Central memory CD8-positive, alpha-beta T cell (primary cell): ENCODE measurements at regions not wholly inside any gene's neighbourhood (a gene's known extent, or its start where the extent isn't known, plus 50 kb on each side); places are given as distances from the start of the nearest gene placed in this dataset.
A peak's percentile ranks its signal among the peaks of the same experiment; 100 is the strongest.

Experiments used
- ATAC-seq: fragments of 150-1000 bp; cut with Tn5 transposase; replicated peaks from 2 replicates; pipeline ENCODE4 v1.10.0; 2022; ENCODE audit warnings: mild to moderate bottlenecking, moderate FRiP score, moderate number of reproducible peaks; ENCODE audit not compliant: poor library complexity, severe bottlenecking; ENCODE audit errors: extremely low read depth
- DNase-seq, 2 donors: peaks; one replicate each; pipeline ENCODE4 v3.0.0; 2021; ENCODE audit warnings: low spot score in 2 of 2
- H3K27ac Mint-ChIP-seq: one replicate; pipeline ENCODE4 v1.8.0; 2022; ENCODE audit warnings: low read depth, mild to moderate bottlenecking, moderate library complexity, mixed read lengths
- H3K27me3 Mint-ChIP-seq: one replicate; pipeline ENCODE4 v1.8.0; 2022; ENCODE audit warnings: mixed read lengths
- H3K36me3 Mint-ChIP-seq: one replicate; pipeline ENCODE4 v1.8.0; 2022; ENCODE audit warnings: mild to moderate bottlenecking, moderate library complexity, mixed read lengths; ENCODE audit not compliant: insufficient read depth
- H3K4me1 Mint-ChIP-seq: one replicate; pipeline ENCODE4 v1.8.0; 2022; ENCODE audit warnings: mixed read lengths
- H3K4me3 Mint-ChIP-seq: one replicate; pipeline ENCODE4 v1.8.0; 2022; ENCODE audit warnings: mild to moderate bottlenecking, moderate library complexity, mixed read lengths
- H3K9me3 Mint-ChIP-seq: one replicate; pipeline ENCODE4 v1.8.0; 2022; ENCODE audit warnings: mixed read lengths

DNA sequence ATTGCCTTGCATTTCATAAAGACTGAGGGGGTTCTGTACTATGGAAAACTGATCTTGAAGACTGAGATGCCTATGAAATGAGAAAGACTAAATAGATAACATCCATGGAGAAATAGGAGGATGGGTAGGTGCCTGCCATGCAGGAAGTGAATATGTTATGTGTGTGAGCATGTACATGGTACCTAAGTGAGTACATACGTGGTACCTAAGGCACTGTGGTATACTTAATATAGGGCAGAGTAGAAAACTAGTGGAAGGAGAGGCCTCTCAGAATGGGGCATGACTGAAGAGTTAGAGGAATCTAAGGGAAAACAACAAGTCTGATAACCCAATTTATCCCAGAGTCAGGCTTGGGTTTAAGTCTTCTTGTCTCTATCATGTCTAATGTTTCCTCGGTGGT lies 161.8 kb upstream of the DCN start:
- DNase-seq (no peak), ATAC-seq (no peak)
- Mint-ChIP-seq H3K27ac (no peak overlapping the region), H3K4me3 (no peak overlapping the region), H3K36me3 (no peaks in the 10 kb centered on the region), H3K4me1 (no peaks in the 10 kb centered on the region), H3K27me3 (peaks cover 25% of the 10 kb centered on the region), H3K9me3 (no peaks in the 10 kb centered on the region)

DNA sequence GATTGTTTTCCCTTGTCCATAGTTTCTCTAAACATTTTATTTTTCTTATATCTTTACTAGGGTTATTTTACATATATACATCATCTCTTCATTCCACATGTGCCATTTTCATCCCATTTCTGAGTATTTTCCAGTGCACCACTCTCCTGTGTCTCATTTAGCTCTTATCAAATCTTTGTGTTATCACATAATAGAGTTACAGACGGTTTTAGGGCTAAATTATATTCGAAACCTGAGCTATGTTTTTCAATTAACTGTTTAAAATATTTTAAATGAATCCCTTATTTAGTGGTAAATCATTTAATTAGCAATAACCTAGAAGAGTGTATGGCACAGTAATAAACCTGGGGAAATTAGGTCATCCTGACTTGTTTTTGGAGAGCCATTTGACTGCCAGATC lies 160.4 kb upstream of the DCN start:
- no peak overlapping the region for H3K27ac Mint-ChIP-seq
- no peaks in the 10 kb centered on the region for H3K36me3 Mint-ChIP-seq
- ATAC-seq (no peak), DNase-seq (no peak)
- no peaks in the 10 kb centered on the region for H3K9me3 Mint-ChIP-seq
- no peak overlapping the region for H3K4me3 Mint-ChIP-seq
- peaks cover 31% of the 10 kb centered on the region for H3K27me3 Mint-ChIP-seq
- no peaks in the 10 kb centered on the region for H3K4me1 Mint-ChIP-seq

DNA sequence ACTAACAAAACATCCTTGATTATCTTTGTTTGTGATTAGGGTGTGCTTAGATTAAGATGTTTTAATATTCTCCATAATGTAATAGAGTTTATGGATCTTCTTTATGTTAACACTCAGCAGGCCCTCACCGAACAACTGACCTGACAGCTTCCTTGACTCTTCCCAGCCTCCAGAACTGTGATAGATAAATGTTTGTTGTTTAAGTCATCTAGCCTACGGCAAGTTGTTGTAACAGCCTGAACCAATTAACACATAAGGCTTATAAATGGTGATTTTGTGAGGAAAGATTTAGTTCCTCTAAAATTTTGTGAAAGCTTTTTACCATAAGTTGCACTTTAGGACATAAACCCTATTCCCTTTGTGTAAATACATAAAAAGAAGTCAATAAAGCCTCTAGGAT lies 156.5 kb upstream of the DCN start:
- ATAC-seq, result no peak
- H3K4me1 Mint-ChIP-seq, result no peaks in the 10 kb centered on the region
- peaks cover 36% of the 10 kb centered on the region for H3K27me3 Mint-ChIP-seq
- no peak overlapping the region for H3K4me3 Mint-ChIP-seq
- H3K9me3 Mint-ChIP-seq, result no peaks in the 10 kb centered on the region
- no peak overlapping the region for H3K27ac Mint-ChIP-seq
- DNase-seq, result no peak
- H3K36me3 Mint-ChIP-seq, result no peaks in the 10 kb centered on the region

DNA sequence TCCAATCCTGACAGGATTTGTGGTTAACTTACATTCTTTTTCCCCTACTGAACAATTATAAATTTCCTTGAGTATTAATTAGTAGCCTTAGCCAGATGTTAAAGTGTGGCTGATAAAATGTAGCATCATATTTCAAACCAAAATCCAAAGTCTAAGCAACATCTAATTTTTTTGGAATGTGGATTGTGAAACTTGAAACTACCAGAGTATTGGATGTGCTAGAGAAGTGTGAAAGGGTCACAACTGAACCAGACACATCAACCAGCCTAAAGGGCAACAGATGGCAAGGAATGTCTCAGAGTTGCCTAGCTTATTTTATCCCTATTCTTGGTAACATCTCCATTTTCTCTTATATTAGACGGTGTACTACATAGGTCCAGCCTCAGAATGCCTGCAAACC lies 153.1 kb upstream of the DCN start:
- Mint-ChIP-seq H3K27me3 (peaks cover 44% of the 10 kb centered on the region), H3K27ac (no peak overlapping the region), H3K4me3 (no peak overlapping the region), H3K4me1 (no peaks in the 10 kb centered on the region), H3K36me3 (no peaks in the 10 kb centered on the region), H3K9me3 (no peaks in the 10 kb centered on the region)
- ATAC-seq (no peak), DNase-seq (no peak)

DNA sequence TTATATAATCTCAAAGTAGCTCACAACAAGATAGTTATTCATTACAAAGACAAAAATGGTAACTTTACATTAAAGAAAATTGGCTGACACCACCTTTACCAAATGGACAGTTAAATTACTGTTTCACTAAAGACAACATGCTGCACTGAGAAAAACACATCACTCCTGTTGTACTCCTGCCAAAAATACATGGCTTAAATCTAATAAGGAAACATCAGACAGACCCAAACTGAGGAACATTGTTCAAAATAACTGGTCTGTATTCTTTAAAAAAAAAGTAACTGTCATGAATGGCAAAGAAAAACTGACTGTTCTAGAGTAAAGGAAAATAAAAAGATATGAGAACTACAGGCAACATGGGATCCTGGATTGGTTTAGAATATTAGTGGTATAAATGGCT lies 151.3 kb upstream of the DCN start:
- H3K4me3 Mint-ChIP-seq, result no peak overlapping the region
- no peaks in the 10 kb centered on the region for H3K9me3 Mint-ChIP-seq
- H3K36me3 Mint-ChIP-seq, result no peaks in the 10 kb centered on the region
- peaks cover 36% of the 10 kb centered on the region for H3K27me3 Mint-ChIP-seq
- ATAC-seq (no peak), DNase-seq (no peak)
- H3K27ac Mint-ChIP-seq, result no peak overlapping the region
- H3K4me1 Mint-ChIP-seq, result no peaks in the 10 kb centered on the region

DNA sequence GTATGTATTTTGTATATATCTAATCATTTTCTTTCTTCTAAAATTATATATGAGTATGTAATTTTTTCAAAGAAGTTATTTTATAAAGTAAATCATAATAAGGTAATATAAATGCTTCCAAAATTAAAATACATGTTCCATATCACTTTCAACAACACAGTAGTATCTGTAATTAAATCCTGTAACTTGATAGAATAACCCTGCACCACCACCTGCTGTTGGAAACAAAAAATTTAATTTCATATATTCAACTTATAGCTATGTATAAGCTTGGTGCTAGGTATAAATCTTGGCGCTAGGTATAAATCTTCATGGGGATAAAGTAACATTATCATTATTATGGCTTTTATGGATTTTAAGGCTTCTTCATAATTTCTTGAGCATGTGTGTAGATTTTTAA lies 149.7 kb upstream of the DCN start:
- H3K27ac Mint-ChIP-seq, result no peak overlapping the region
- H3K4me1 Mint-ChIP-seq, result no peaks in the 10 kb centered on the region
- DNase-seq (no peak), ATAC-seq (no peak)
- H3K9me3 Mint-ChIP-seq, result no peaks in the 10 kb centered on the region
- no peaks in the 10 kb centered on the region for H3K36me3 Mint-ChIP-seq
- H3K4me3 Mint-ChIP-seq, result no peak overlapping the region
- peaks cover 34% of the 10 kb centered on the region for H3K27me3 Mint-ChIP-seq

DNA sequence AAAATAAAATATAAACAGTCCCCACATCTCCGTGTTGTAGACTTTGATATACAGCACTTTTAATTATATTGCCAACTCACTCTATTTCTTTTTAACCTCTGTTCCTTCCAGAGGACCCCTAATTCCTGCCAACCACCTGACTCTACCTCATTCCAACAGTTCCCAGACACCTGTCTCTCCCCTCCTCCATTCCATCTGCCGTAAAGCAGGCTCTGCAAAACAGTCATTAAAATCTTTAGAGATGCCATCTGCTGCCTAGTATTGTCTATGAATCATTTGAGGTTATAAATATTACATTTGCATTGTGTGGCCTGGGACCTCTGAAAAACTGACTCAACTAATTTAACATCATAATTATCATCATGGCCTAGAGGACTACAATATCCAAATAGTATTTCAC lies 148.8 kb upstream of the DCN start:
- DNase-seq, result no peak
- no peak for ATAC-seq
- peaks cover 34% of the 10 kb centered on the region for H3K27me3 Mint-ChIP-seq
- no peak overlapping the region for H3K27ac Mint-ChIP-seq
- no peaks in the 10 kb centered on the region for H3K9me3 Mint-ChIP-seq
- no peaks in the 10 kb centered on the region for H3K36me3 Mint-ChIP-seq
- no peaks in the 10 kb centered on the region for H3K4me1 Mint-ChIP-seq
- no peak overlapping the region for H3K4me3 Mint-ChIP-seq

DNA sequence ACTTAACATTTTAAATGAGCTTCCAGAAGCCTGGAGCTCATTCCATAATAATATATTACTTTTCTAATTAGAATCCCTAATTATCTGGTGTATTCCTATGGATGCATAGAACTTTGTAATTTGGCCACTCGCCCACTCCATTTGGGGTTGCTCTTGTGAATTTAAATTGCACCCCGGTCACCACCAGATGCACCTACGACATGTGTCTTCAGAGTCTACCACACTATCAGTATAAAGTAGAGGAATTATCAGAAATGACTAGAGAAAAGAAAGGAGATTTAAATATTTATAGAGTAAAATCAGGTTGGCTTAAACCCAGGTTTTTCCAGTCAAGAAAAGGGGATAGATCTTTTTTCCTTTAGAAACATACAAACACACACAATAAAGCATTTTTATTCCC lies 145.8 kb upstream of the DCN start:
- Mint-ChIP-seq H3K9me3 (no peaks in the 10 kb centered on the region), H3K36me3 (no peaks in the 10 kb centered on the region), H3K27me3 (peaks cover 14% of the 10 kb centered on the region), H3K4me1 (no peaks in the 10 kb centered on the region), H3K4me3 (no peak overlapping the region), H3K27ac (no peak overlapping the region)
- DNase-seq, result no peak
- ATAC-seq, result no peak

DNA sequence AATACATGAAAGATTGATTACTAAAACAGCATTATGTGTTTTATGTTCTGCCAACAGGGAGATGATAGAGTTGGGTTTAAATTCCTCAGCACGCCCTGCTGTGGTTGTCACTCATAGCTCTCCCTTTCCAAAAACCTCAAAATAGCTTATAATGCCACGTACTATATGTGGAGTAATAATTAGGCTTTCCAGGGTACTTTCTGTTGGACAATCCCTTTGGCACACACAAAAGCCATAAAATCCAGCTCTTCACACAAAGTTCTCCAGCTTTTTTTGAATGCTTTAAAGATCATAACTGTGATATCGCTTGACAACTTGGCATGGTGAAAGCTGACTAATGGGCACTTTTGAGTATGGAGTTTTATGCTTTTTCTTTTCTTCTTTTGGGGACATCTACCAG lies 145.3 kb upstream of the DCN start:
- no peak overlapping the region for H3K27ac Mint-ChIP-seq
- DNase-seq (no peak), ATAC-seq (no peak)
- no peaks in the 10 kb centered on the region for H3K4me1 Mint-ChIP-seq
- no peaks in the 10 kb centered on the region for H3K36me3 Mint-ChIP-seq
- H3K27me3 Mint-ChIP-seq, result peaks cover 11% of the 10 kb centered on the region
- H3K4me3 Mint-ChIP-seq, result no peak overlapping the region
- H3K9me3 Mint-ChIP-seq, result no peaks in the 10 kb centered on the region

DNA sequence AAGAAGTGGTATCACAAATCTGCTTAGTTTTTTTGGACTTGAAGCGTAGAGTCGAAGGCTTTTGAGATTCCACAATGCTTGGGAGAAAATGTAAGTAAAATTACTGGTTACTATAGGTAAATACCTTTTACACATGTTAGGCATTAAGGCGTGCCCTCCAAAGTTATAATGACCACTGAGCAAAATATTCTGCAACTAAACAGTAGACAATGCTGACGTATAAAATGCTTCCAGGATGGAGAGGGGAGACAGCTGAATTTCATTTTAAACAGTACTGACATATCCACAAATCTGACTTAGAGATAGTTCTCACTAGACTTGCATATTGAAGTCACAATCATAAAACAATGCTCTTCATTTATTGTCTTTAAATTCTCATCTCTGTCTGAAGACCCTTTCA lies 144.5 kb upstream of the DCN start:
- ATAC-seq, result no peak

DNA sequence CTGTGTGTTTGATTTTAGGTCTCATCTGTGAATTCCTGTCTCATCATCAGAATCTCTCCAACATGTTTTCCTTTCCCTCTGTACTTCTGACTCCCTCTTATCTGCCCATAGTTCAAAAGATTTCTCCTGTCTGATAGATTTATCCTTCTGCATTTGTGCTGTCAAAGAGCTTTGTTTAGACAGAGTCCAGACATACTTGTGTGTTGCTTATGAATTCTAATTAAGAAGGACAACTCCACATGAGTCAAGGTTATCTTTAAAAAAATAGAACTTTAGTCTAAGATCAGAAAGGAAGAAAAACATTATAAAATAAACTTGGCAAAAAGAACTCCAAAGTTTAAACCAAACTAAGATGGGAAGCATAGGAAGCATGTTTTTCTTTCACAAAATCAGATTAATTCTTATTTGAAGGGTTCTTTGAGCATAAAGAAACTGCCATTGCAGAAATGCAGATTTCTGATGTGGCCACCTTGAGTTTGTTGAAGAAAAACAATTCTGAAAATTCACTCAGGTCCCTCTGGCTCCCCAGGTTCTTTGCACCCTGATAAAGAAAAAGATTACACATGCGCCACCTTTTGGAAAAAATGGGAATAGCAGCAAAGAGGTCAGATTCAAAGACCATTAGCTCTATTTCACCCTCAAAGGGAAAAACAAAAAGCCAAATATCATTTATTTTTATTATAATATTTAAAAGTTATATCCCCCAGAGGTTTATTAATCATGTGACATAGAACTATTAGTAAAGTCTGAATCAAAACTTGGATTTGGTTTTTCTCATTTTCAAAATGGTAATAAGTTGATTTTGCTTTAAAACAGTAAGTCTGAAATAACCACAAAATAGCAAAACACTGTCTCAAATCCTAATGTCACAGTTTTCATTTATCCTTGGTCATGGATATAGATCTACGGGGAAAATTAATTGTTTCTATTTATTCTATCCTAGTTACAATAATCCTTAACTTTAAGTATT lies 143.7 kb upstream of the DCN start:
- peak; percentile 13 to 18 for DNase-seq
- H3K4me1 Mint-ChIP-seq, result no peaks in the 10 kb centered on the region
- no peak overlapping the region for H3K4me3 Mint-ChIP-seq
- no peak overlapping the region for H3K27ac Mint-ChIP-seq
- no peak for ATAC-seq
- peaks cover 5% of the 10 kb centered on the region for H3K27me3 Mint-ChIP-seq
- H3K36me3 Mint-ChIP-seq, result no peaks in the 10 kb centered on the region
- H3K9me3 Mint-ChIP-seq, result no peaks in the 10 kb centered on the region

More for the DNA sequence above, 144.5 kb upstream of the DCN start:
- no peaks in the 10 kb centered on the region for H3K4me1 Mint-ChIP-seq
- no peak for DNase-seq
- H3K4me3 Mint-ChIP-seq, result no peak overlapping the region
- H3K9me3 Mint-ChIP-seq, result no peaks in the 10 kb centered on the region
- peaks cover 11% of the 10 kb centered on the region for H3K27me3 Mint-ChIP-seq
- no peaks in the 10 kb centered on the region for H3K36me3 Mint-ChIP-seq
- H3K27ac Mint-ChIP-seq, result no peak overlapping the region

DNA sequence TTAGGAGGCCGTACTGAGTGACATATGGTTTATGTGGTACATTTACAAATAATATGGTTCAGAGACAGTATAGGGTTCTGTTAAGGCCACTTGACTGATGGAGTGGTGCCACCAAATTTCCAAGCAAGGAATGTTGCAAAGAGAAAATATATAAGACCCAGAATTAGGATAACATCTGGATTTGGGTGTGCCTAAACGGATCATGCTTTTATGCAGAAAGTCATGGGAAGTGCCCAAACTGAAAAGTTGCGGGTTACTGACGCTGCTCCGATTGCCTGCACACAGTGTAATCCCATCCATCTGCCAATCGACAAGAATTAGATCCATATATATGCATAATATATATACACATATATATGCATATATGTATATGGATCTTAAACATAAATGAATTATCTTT lies 138.4 kb upstream of the DCN start:
- H3K27me3 Mint-ChIP-seq, result peaks cover 15% of the 10 kb centered on the region

DNA sequence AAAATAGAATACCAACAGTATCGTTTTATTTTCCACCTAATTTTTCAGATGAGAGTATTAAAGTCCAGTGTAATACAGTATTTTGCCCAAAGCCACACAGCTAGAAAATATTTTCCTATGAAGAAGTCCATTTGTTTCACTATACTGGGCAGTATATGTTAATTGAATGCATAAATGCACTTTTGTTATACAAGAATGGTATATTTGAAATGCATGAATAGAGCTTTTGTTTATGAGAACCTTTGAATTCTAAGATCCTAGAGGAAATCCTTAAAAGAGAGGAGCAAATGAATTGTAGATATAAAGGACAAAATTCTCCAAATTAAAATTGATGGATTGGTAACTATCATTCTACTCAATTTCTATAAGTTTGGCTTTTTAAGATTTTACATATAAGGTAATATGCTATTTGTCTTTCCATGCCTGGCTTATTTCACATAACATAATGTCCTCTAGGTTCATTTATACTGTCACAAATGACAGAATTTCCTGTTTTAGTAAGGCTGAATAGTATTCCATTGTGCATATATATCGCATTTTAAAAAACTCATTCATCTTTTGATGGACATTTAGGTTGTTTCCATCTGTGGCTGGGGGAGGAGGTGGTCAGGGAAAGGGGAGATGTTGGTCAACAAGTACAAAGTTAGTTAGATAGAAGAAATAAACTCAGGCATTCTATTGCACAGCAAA lies 136.6 kb upstream of the DCN start:
- no peaks in the 10 kb centered on the region for H3K4me1 Mint-ChIP-seq
- no peak overlapping the region for H3K27ac Mint-ChIP-seq
- H3K4me3 Mint-ChIP-seq, result no peak overlapping the region
- DNase-seq (no peak), ATAC-seq (no peak)
- peaks cover 23% of the 10 kb centered on the region for H3K27me3 Mint-ChIP-seq
- H3K36me3 Mint-ChIP-seq, result no peaks in the 10 kb centered on the region
- H3K9me3 Mint-ChIP-seq, result peaks cover 6% of the 10 kb centered on the region

More for the DNA sequence above, 138.4 kb upstream of the DCN start:
- no peaks in the 10 kb centered on the region for H3K4me1 Mint-ChIP-seq
- H3K27ac Mint-ChIP-seq, result no peak overlapping the region
- DNase-seq, result no peak
- no peaks in the 10 kb centered on the region for H3K36me3 Mint-ChIP-seq
- no peaks in the 10 kb centered on the region for H3K9me3 Mint-ChIP-seq
- H3K4me3 Mint-ChIP-seq, result no peak overlapping the region
- ATAC-seq, result no peak
